CD8-positive, alpha-beta memory T cell (primary cell): ENCODE measurements at regions not wholly inside any gene's neighbourhood (a gene's known extent, or its start where the extent isn't known, plus 50 kb on each side); places are given as distances from the start of the nearest gene placed in this dataset.

Source experiments
- CTCF ChIA-PET: fragments of 350-600 bp; sonication (Branson Sonifier 250); formaldehyde crosslinking; loops from one replicate; lab custom pipeline; 2021; ENCODE audit warnings: antibody characterized with exemption; lab: Charles Lee
- POLR2A ChIA-PET: fragments of 350-600 bp; sonication (Branson Sonifier 250); formaldehyde crosslinking; loops from one replicate; lab custom pipeline; 2021; ENCODE audit warnings: antibody characterized with exemption; lab: Charles Lee
- DNase-seq, 5 donors: peaks; one replicate each; pipeline versions ENCODE4 v3.0.0 to v3.0.0-alpha.2; 2020 to 2022; ENCODE audit warnings: mixed read lengths in 1 of 5
- H3K27ac ChIP-seq: one replicate; pipeline ENCODE4 v1.7.0; 2013; ENCODE audit warnings: low read depth, mild to moderate bottlenecking, low read length, moderate library complexity
- H3K27me3 ChIP-seq: 2 replicates; pipeline ENCODE4 v1.7.0; 2013; ENCODE audit warnings: low read length, mild to moderate bottlenecking; ENCODE audit not compliant: insufficient read depth, poor library complexity, severe bottlenecking
- H3K36me3 ChIP-seq: 2 replicates; pipeline ENCODE4 v1.7.0; 2013; ENCODE audit warnings: mild to moderate bottlenecking, low read length, moderate library complexity; ENCODE audit not compliant: insufficient read depth
- H3K4me1 ChIP-seq: 2 replicates; pipeline ENCODE4 v1.7.0; 2013; ENCODE audit warnings: mild to moderate bottlenecking, low read length, moderate library complexity; ENCODE audit not compliant: insufficient read depth
- H3K4me3 ChIP-seq: 2 replicates; pipeline ENCODE4 v1.7.0; 2013; ENCODE audit warnings: mild to moderate bottlenecking, low read length
- H3K9me3 ChIP-seq: 2 replicates; pipeline ENCODE4 v1.7.0; 2013; ENCODE audit warnings: mild to moderate bottlenecking, low read length
- H3K27ac Mint-ChIP-seq, 8 donors: one replicate each; pipeline ENCODE4 v1.8.0; 2020 to 2021; ENCODE audit warnings: mixed read lengths in 8 of 8, mild to moderate bottlenecking in 6 of 8, inconsistent platforms in 3 of 8, moderate library complexity in 3 of 8
- H3K27me3 Mint-ChIP-seq, 2 donors: one replicate each; pipeline ENCODE4 v1.8.0; 2020 to 2021; ENCODE audit warnings: mixed read lengths in 2 of 2, mild to moderate bottlenecking in 1 of 2, moderate library complexity in 1 of 2
- H3K36me3 Mint-ChIP-seq, 3 donors: one replicate each; pipeline ENCODE4 v1.8.0; 2020 to 2021; ENCODE audit warnings: mixed read lengths in 3 of 3, inconsistent platforms in 1 of 3, mild to moderate bottlenecking in 1 of 3
- H3K4me1 Mint-ChIP-seq, 3 donors: one replicate each; pipeline ENCODE4 v1.8.0; 2020 to 2021; ENCODE audit warnings: mixed read lengths in 3 of 3, inconsistent platforms in 1 of 3, mild to moderate bottlenecking in 1 of 3
- H3K4me3 Mint-ChIP-seq, 7 donors: one replicate each; pipeline ENCODE4 v1.8.0; 2020 to 2021; ENCODE audit warnings: mixed read lengths in 7 of 7, mild to moderate bottlenecking in 6 of 7, moderate library complexity in 4 of 7, inconsistent platforms in 2 of 7
- H3K9me3 Mint-ChIP-seq, 5 donors: one replicate each; pipeline ENCODE4 v1.8.0; 2020 to 2022; ENCODE audit warnings: mixed read lengths in 5 of 5, mild to moderate bottlenecking in 3 of 5, moderate library complexity in 2 of 5, inconsistent platforms in 1 of 5

- Mint-ChIP-seq H3K4me1 (peaks cover under 1 to 5% (median 4%) of the 10 kb centered on the region in 3 donors), H3K27ac (no peak overlapping the region), H3K36me3 (no peaks in the 10 kb centered on the region), H3K4me3 (no peak overlapping the region), H3K27me3 (no peaks in the 10 kb centered on the region), H3K9me3 (no peaks in the 10 kb centered on the region)
- ChIA-PET POLR2A (no interaction called here), CTCF (no interaction called here)
- Histone ChIP-seq H3K36me3 (no peaks in the 10 kb centered on the region), H3K9me3 (no peaks in the 10 kb centered on the region), H3K27me3 (no peaks in the 10 kb centered on the region), H3K27ac (no peak overlapping the region), H3K4me3 (no peak overlapping the region), H3K4me1 (peaks cover 4% of the 10 kb centered on the region)
- DNase-seq = no peak
Measured at GRCh38 chr18:23363865-23364570, 89.1 kb upstream of the RIOK3 start.

GRCh38 chr18:23365602-23366001, 87.5 kb upstream of the RIOK3 start:
- no peak for DNase-seq
- Mint-ChIP-seq H3K4me1 (no peaks in the 10 kb centered on the region), H3K9me3 (no peaks in the 10 kb centered on the region), H3K27me3 (no peaks in the 10 kb centered on the region), H3K27ac (peak overlapping the region in 1 of 8 donors; percentile 26), H3K36me3 (no peaks in the 10 kb centered on the region), H3K4me3 (no peak overlapping the region)
- H3K4me1 ChIP-seq = no peaks in the 10 kb centered on the region
- H3K4me3 ChIP-seq = no peak overlapping the region
- H3K27ac ChIP-seq = no peak overlapping the region
- no peaks in the 10 kb centered on the region for H3K9me3 ChIP-seq
- CTCF ChIA-PET = interaction anchor here (1.0 kb wide), 1 partner anchor 46 kb away, joined by 4 read pairs; no protein-coding TSS in a partner anchor
- H3K36me3 ChIP-seq = no peaks in the 10 kb centered on the region
- POLR2A ChIA-PET = no interaction called here
- no peaks in the 10 kb centered on the region for H3K27me3 ChIP-seq

GRCh38 chr18:23369266-23369665, 83.8 kb upstream of the RIOK3 start:
- DNase-seq = no peak
- ChIA-PET CTCF (interaction anchor here (1.0 kb wide), 1 partner anchor 9 kb away, joined by 3 read pairs; no protein-coding TSS in a partner anchor), POLR2A (no interaction called here)
- H3K27ac Mint-ChIP-seq = no peak overlapping the region
- H3K9me3 Mint-ChIP-seq = peaks cover 0 to 1% (median 0%) of the 10 kb centered on the region in 5 donors
- no peaks in the 10 kb centered on the region for H3K4me1 Mint-ChIP-seq
- no peaks in the 10 kb centered on the region for H3K4me1 ChIP-seq
- no peak overlapping the region for H3K4me3 ChIP-seq
- no peaks in the 10 kb centered on the region for H3K36me3 Mint-ChIP-seq
- H3K27me3 Mint-ChIP-seq = no peaks in the 10 kb centered on the region
- no peaks in the 10 kb centered on the region for H3K9me3 ChIP-seq
- no peak overlapping the region for H3K4me3 Mint-ChIP-seq
- no peak overlapping the region for H3K27ac ChIP-seq
- H3K36me3 ChIP-seq = no peaks in the 10 kb centered on the region
- H3K27me3 ChIP-seq = no peaks in the 10 kb centered on the region

- Histone ChIP-seq H3K36me3 (no peaks in the 10 kb centered on the region), H3K4me3 (no peak overlapping the region), H3K4me1 (no peaks in the 10 kb centered on the region), H3K27me3 (no peaks in the 10 kb centered on the region), H3K9me3 (no peaks in the 10 kb centered on the region), H3K27ac (no peak overlapping the region)
- Mint-ChIP-seq H3K4me1 (no peaks in the 10 kb centered on the region), H3K4me3 (no peak overlapping the region), H3K9me3 (peaks cover 0 to 1% (median 0%) of the 10 kb centered on the region in 5 donors), H3K27ac (no peak overlapping the region), H3K27me3 (no peaks in the 10 kb centered on the region), H3K36me3 (peaks cover 0 to 4% (median 0%) of the 10 kb centered on the region in 3 donors)
- POLR2A ChIA-PET = no interaction called here
- CTCF ChIA-PET = no interaction called here
- no peak for DNase-seq
Measured at GRCh38 chr18:23373570-23373969, 79.5 kb upstream of the RIOK3 start.

GRCh38 chr18:23377669-23378301, 75.3 kb upstream of the RIOK3 start:
- H3K36me3 Mint-ChIP-seq = peaks cover 0 to 6% (median 4%) of the 10 kb centered on the region in 3 donors
- peak overlapping the region in 1 of 8 donors; percentile 31 for H3K27ac Mint-ChIP-seq
- no peaks in the 10 kb centered on the region for H3K9me3 Mint-ChIP-seq
- H3K9me3 ChIP-seq = no peaks in the 10 kb centered on the region
- no peaks in the 10 kb centered on the region for H3K4me1 ChIP-seq
- no peaks in the 10 kb centered on the region for H3K36me3 ChIP-seq
- no peaks in the 10 kb centered on the region for H3K27me3 ChIP-seq
- POLR2A ChIA-PET = no interaction called here
- no peak overlapping the region for H3K4me3 ChIP-seq
- CTCF ChIA-PET = interaction anchor here (1.2 to 1.3 kb wide), 2 partner anchors 8 to 34 kb away, joined by 3 to 4 read pairs; no protein-coding TSS in a partner anchor
- H3K4me1 Mint-ChIP-seq = no peaks in the 10 kb centered on the region
- no peaks in the 10 kb centered on the region for H3K27me3 Mint-ChIP-seq
- no peak overlapping the region for H3K27ac ChIP-seq
- no peak for DNase-seq
- H3K4me3 Mint-ChIP-seq = no peak overlapping the region

- Mint-ChIP-seq H3K4me3 (no peak overlapping the region), H3K9me3 (no peaks in the 10 kb centered on the region), H3K36me3 (peaks cover 0 to 6% (median 4%) of the 10 kb centered on the region in 3 donors), H3K27me3 (no peaks in the 10 kb centered on the region), H3K4me1 (no peaks in the 10 kb centered on the region), H3K27ac (no peak overlapping the region)
- CTCF ChIA-PET = interaction anchor here (1.2 to 1.3 kb wide), 2 partner anchors 9 to 33 kb away, joined by 3 to 4 read pairs; no protein-coding TSS in a partner anchor
- no peak for DNase-seq
- no peak overlapping the region for H3K27ac ChIP-seq
- H3K4me3 ChIP-seq = no peak overlapping the region
- H3K9me3 ChIP-seq = no peaks in the 10 kb centered on the region
- no peaks in the 10 kb centered on the region for H3K27me3 ChIP-seq
- H3K4me1 ChIP-seq = no peaks in the 10 kb centered on the region
- no peaks in the 10 kb centered on the region for H3K36me3 ChIP-seq
- POLR2A ChIA-PET = no interaction called here
Measured at GRCh38 chr18:23378302-23378686, 74.8 kb upstream of the RIOK3 start.

GRCh38 chr18:23380001-23380550, 73.0 kb upstream of the RIOK3 start:
- Mint-ChIP-seq H3K4me3 (no peak overlapping the region), H3K36me3 (peaks cover 0 to 8% (median 4%) of the 10 kb centered on the region in 3 donors), H3K4me1 (peaks cover 8 to 9% (median 9%) of the 10 kb centered on the region in 3 donors), H3K27ac (peak overlapping the region in 2 of 8 donors; percentile 43 to 87), H3K27me3 (no peaks in the 10 kb centered on the region), H3K9me3 (no peaks in the 10 kb centered on the region)
- ChIA-PET POLR2A (no interaction called here), CTCF (interaction anchor here (1.3 kb wide), 1 partner anchor 31 kb away, joined by 5 read pairs; no protein-coding TSS in a partner anchor)
- H3K27me3 ChIP-seq = no peaks in the 10 kb centered on the region
- no peak overlapping the region for H3K4me3 ChIP-seq
- H3K4me1 ChIP-seq = peaks cover 7% of the 10 kb centered on the region
- no peak overlapping the region for H3K27ac ChIP-seq
- H3K9me3 ChIP-seq = no peaks in the 10 kb centered on the region
- no peak for DNase-seq
- no peaks in the 10 kb centered on the region for H3K36me3 ChIP-seq

GRCh38 chr18:23380817-23381216, 72.3 kb upstream of the RIOK3 start:
- peaks cover 0 to 8% (median 4%) of the 10 kb centered on the region in 3 donors for H3K36me3 Mint-ChIP-seq
- H3K9me3 ChIP-seq = no peaks in the 10 kb centered on the region
- no peak overlapping the region for H3K4me3 ChIP-seq
- H3K36me3 ChIP-seq = no peaks in the 10 kb centered on the region
- ChIA-PET POLR2A (no interaction called here), CTCF (interaction anchor here (1.3 kb wide), 1 partner anchor 31 kb away, joined by 5 read pairs; no protein-coding TSS in a partner anchor)
- H3K4me3 Mint-ChIP-seq = no peak overlapping the region
- DNase-seq = no peak
- peaks cover 13% of the 10 kb centered on the region for H3K4me1 ChIP-seq
- peaks cover 14 to 16% (median 15%) of the 10 kb centered on the region in 3 donors for H3K4me1 Mint-ChIP-seq
- no peaks in the 10 kb centered on the region for H3K27me3 ChIP-seq
- H3K27me3 Mint-ChIP-seq = no peaks in the 10 kb centered on the region
- H3K27ac ChIP-seq = no peak overlapping the region
- H3K9me3 Mint-ChIP-seq = no peaks in the 10 kb centered on the region
- no peak overlapping the region for H3K27ac Mint-ChIP-seq
